NCI-H748 (cell line): ENCODE measurements at regions not wholly inside any gene's neighbourhood (a gene's known extent, or its start where the extent isn't known, plus 50 kb on each side); places are given as distances from the start of the nearest gene placed in this dataset.

Experiments
- DNase-seq: peaks from one replicate; lab custom pipeline; 2025; ENCODE audit not compliant: unreplicated experiment; lab: John Stamatoyannopoulos, UW

DNA sequence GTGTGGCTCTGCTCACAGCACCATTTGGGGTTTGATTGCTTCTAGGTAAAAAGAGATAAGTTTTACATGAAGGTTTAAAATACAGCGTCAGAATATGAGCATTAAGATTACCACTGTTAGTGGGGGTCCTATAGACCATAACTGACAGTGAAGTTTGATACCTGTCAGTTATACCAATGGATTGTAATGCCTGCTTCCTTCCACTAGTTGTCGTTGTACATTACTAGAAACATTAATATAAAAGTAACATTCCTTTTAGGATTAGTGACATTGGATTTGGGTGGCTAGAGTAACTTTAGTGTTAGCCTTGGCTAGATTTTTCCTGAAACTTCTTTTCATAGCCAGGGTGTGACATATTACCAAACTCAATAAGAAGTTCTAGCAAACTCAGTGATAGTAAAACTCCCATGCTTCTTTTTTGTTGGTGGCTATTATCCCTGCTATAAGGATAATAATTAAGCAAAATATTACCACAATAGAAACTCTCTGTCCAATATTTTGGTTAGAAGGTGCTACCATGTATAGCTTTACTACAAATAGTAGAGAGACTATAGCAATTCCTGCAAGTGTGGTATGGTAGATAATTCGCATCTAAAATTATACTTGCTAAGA lies 57.1 kb downstream of the FAM181B start:
- no peak for DNase-seq

- DNase-seq = no peak
Observed at GRCh38 chr11:82675838-82676237, 57.8 kb downstream of the FAM181B start.

DNA sequence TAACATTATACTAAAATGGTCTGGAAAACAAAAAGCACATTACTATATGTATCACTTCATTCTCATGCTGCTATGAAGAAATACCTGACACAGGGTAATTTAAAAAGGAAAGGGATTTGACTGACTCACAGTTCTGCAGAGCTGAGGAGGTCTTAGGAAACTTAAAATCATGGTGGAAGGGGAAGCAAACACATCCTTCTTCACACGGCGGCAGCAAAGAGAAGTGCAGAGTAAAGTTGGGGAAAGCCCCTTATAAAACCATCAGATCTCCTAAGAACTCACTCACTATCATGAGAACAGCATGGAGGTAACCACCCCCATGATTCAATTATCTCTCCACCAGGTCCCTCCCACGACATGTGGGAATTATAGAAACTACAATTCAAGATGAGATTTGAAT lies 60.0 kb downstream of the FAM181B start:
- DNase-seq = no peak

DNA sequence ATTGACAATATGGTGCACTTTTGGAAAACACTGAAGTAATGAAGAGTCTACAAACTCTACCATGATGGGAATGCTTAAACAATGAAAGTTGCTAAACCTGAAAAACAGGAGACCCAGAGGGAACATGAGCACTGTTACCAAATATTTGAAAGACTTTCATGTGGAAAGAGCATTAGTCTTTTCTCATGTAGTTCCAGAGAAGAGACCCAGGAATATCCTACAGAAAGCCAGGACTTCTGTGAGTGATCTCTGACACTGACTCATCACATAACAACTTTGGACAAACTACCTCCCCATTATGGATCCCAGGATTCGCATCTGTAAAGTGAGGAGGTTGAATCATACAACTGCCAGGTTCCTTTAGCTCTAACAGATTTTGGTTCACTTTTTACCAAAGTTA lies 62.2 kb downstream of the FAM181B start:
- DNase-seq = no peak

DNA sequence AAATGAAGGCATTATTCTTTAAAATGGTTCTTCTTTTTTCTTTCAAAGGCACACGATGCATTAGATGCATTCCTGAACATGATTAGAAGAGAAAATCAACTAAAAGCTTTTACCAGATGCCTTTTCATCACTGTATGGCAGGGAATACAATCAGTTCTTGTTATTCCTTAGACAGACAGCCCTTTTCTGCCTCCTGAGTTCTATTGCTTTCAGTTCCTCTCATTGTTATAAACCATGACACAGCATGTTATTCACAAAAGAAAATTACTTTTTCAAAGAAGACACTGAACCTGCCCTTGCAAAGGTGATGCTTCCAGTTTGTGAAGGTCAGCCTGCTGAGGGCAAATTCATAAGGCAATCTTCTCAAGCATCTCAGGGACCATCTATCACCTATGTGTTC lies 70.1 kb downstream of the FAM181B start:
- no peak for DNase-seq

- no peak for DNase-seq
Observed at GRCh38 chr11:82653752-82654151, 79.9 kb downstream of the FAM181B start.

GRCh38 chr11:82639251-82639650 lies 94.4 kb downstream of the FAM181B start:
- DNase-seq = no peak

DNA sequence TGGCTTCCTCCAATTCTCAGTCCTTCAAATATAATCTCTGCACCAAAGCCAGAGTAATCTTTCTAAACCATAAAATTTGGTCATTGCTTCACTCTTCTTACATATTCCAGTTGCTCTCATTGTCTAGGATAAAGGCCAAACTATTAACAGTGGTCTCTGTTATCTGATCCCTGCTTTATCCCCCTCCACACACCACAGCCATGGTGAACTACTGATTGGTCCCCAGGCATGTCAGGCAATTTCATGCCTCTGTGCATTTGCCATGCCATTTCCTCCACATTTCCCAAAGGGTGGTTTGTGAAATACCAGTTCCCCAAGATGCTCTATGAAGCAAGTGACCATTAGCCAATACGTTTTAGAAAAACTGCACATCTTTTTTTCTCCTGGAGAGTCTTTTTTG lies 97.0 kb downstream of the FAM181B start:
- no peak for DNase-seq

GRCh38 chr11:82634091-82634490 lies 99.6 kb downstream of the FAM181B start:
- no peak for DNase-seq

DNA sequence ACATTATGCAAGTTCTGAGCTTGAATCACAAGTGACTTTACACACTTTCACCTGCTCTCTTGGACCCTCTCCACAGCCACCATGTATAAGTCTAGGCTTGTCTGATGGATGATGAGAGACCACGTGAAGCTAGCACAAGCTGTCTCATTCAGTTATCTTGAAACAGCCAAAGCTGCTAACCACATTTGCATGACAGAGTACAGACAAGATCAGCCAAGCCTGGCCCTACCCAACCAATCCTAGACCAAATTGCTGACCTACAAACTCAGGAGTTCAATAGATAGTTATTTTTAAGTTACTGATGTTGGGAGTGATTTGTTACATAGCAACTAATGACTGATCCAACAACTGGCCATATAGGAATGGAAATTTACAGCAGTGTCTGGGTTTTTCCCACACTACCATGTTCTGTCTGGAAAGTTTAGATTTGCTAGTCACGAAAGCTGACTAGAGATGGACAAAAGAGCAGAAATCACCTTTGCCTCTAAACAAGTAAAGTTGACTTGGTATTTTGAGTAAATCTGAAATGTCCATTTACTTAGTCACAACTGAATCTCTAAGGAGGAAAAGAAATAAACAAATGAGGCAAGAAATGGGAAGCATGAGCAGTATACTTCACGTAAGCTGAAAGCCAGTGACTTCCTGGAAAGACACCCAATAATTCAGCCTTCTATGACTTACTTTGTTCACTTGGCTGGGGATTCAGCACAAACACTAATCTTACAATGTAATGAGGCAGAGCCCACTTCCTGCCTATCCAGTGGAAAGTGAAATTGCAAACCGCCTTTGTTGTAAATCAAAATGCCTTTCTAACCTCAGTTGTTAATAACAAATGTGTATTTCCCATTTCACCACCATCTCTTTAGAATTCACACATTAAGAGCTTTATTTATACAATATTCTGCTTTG lies 101.7 kb downstream of the FAM181B start:
- DNase-seq = peak; percentile 0

GRCh38 chr11:82610671-82611070 lies 123.0 kb downstream of the FAM181B start:
- DNase-seq = no peak

- no peak for DNase-seq
Observed at GRCh38 chr11:82606738-82607137, 126.9 kb downstream of the FAM181B start.

DNA sequence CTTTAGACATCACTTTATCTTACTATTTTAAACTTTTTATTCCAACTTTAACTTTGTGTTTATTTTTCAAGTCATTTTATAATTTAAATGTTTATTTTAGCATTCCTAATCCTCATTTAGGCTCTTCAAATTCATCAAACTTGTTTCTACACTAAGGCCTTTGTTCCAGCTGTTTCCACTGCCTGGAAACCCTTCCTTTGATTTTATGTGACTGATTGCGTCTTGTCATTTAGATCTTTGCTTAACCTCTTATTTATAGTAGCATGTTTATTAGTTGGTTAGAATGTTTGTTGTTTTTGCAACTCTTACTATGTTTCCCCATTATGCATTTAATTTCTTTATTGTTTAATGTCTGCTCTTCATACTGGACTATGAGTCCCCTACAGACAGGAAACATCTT lies 132.0 kb downstream of the FAM181B start:
- DNase-seq = no peak

DNA sequence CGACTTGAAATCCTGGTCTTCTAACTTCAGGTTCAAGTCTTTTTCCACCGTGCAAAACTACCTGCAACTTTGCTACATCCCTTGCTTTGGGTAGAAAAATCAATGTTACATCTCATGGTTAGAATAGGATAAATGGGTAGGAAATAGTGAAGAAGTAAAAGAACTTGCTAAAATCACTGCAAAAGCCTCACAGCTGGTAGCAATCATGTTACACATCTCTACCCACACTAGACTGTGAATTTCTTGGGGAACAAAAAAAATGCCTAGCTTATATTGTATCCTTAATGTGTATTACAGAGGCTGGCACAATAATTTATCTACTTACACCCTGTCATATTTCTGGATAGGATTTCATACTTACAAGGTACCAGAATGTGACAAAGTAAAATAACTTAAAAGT lies 133.8 kb downstream of the FAM181B start:
- no peak for DNase-seq

DNA sequence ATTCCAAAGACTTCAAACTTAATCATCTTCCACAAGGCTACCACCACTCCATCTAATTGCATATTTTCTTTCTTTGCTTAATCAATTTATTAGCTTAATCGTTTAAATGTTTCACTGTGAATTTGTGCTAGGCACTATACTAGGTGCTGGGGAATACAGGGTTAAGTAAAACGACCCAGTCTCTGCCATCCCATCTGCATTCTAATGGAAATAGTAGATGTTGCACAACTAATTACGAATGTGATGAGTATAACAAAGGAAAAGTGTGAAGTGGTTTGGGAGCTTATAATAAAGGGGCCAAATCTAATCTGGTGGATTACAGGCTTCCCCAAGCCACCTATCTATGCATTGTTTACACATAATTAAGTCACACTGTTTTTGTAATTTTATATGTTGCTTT lies 147.1 kb downstream of the FAM181B start:
- peak; percentile 0 for DNase-seq

DNA sequence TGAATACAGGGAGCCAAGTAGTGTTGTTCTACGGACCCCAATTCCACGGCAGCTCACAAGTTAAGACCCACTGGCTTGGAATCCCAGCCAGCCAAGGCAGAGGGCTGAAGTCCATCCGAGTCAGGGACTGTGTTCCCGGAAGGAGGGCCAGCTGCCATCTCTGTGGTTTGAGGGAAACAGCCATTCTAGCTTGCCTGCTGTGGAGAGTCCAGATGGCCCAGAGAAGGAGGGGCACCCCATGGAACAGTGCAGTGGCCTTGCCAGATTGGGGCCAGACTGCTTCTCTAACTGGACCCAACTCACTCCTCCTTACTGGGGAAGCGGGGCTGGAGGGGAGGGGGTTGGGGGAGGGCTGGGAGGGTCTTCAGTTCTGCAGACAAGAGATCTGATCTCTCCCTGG lies 156.4 kb downstream of the FAM181B start:
- DNase-seq = no peak

GRCh38 chr11:82560836-82561235 lies 172.8 kb downstream of the FAM181B start:
- no peak for DNase-seq

GRCh38 chr11:82559609-82560008 lies 174.1 kb downstream of the FAM181B start:
- DNase-seq = no peak

GRCh38 chr11:82557274-82557673 lies 176.4 kb downstream of the FAM181B start:
- DNase-seq = peak; percentile 2

DNA sequence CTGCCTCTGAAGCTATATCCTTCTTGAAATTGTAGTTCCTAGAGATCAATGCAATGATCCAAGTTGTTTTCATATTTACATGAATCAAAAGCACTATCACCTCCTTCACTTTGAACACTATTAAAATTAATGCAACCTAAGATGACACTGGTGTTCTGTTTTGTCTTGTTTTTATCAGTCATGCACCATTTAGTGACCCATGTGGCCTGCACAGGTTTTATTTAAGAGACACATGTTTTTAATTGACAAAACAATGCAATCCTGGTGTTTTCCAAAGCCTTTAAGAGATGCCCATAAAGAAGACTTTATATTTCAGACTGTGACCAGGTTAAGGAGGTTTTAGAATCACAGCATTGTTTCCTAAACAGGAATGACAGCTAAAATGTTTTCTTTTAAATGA lies 177.5 kb downstream of the FAM181B start:
- DNase-seq = no peak

- DNase-seq = peak; percentile 57
Observed at GRCh38 chr11:82546661-82547557, 186.8 kb downstream of the FAM181B start.

- no peak for DNase-seq
Observed at GRCh38 chr11:82539669-82540068, 194.0 kb downstream of the FAM181B start.
